ENCODE measurements at regions not wholly inside any gene's neighbourhood (a gene's known extent, or its start where the extent isn't known, plus 50 kb on each side); places are given as distances from the start of the nearest gene placed in this dataset.

DNA sequence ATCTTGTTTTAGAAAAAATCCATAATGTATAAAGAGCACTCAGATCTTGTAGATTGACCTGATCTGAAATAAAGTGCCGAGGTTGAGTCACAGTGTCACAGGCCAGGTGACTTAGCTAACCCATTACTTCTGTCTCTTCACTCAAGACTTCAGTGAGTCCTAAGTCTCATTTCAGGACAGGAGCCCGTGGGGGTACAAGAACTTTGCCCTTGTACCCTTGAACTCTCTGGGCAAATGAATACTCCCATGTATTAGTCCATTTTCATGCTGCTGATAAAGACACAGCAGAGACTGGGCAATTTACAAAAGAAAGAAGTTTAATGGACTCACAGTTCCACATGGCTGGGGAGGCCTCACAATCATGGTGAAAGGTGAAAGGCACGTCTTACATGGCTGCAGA is 160.2 kb downstream of the ZPLD1 start:
- TF ChIP-seq, protein P1, sequence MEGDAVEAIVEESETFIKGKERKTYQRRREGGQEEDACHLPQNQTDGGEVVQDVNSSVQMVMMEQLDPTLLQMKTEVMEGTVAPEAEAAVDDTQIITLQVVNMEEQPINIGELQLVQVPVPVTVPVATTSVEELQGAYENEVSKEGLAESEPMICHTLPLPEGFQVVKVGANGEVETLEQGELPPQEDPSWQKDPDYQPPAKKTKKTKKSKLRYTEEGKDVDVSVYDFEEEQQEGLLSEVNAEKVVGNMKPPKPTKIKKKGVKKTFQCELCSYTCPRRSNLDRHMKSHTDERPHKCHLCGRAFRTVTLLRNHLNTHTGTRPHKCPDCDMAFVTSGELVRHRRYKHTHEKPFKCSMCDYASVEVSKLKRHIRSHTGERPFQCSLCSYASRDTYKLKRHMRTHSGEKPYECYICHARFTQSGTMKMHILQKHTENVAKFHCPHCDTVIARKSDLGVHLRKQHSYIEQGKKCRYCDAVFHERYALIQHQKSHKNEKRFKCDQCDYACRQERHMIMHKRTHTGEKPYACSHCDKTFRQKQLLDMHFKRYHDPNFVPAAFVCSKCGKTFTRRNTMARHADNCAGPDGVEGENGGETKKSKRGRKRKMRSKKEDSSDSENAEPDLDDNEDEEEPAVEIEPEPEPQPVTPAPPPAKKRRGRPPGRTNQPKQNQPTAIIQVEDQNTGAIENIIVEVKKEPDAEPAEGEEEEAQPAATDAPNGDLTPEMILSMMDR (IDR thresholded peaks at IDR 0.05) = no peak
- H3K27ac Mint-ChIP-seq = no peak overlapping the region
- ChIA-PET POLR2A (no interaction called here), CTCF (no interaction called here)
- DNase-seq (no peak), ATAC-seq (ENCODE audit: low read depth) (no peak)
- no peaks in the 10 kb centered on the region for H3K27me3 Mint-ChIP-seq
- peaks cover 5% of the 10 kb centered on the region for H3K9me3 Mint-ChIP-seq
- H3K4me3 Mint-ChIP-seq = no peak overlapping the region
- no peaks in the 10 kb centered on the region for H3K36me3 Mint-ChIP-seq (ENCODE audit: low read depth)
- intact Hi-C loops (cut with micrococcal nuclease) = no loop called here
- no peaks in the 10 kb centered on the region for H3K4me1 Mint-ChIP-seq

DNA sequence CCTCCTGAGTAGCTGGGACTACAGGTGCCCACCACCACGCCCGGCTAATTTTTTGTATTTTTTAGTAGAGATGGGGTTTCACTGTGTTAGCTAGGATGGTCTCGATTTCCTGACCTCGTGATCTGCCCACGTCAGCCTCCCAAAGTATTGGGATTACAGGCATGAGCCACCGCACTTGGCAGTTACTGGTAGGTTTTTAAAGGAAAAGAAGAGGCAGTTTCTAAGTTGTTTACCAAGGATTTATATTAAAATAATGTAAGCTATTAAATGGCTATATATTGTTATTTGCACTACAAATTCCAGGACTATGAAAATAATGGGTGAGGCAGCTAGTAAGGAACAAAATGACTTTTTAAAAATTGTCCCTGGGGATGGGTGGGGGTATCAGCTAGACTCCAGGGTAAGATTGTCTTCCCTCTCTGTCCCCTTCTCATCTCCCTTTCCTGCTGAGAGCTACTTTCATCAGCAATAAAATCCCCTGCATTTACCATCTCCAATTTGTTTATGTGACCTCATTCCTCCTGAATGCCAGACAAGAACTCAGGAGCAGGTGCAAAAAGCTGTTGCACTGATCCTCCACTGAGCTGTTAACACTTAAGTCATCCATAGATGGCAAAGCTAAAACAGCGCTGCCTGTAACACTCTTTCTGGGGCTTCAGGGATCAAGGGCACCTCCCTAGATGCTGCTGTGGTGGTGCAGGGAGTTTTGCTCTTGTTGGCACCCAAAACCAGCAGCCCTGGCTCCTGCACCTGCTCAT is 165.2 kb downstream of the ZPLD1 start:
- DNase-seq (no peak), ATAC-seq (ENCODE audit: low read depth) (no peak)
- H3K9me3 Mint-ChIP-seq = peaks cover 2% of the 10 kb centered on the region
- H3K27ac Mint-ChIP-seq = no peak overlapping the region
- no peaks in the 10 kb centered on the region for H3K4me1 Mint-ChIP-seq
- H3K27me3 Mint-ChIP-seq = peaks cover 7% of the 10 kb centered on the region
- H3K36me3 Mint-ChIP-seq (ENCODE audit: low read depth) = no peaks in the 10 kb centered on the region
- CTCF ChIA-PET = no interaction called here
- intact Hi-C loops (cut with micrococcal nuclease) = no loop called here
- POLR2A ChIA-PET = no interaction called here
- H3K4me3 Mint-ChIP-seq = no peak overlapping the region
- TF ChIP-seq, protein P1 (IDR thresholded peaks at IDR 0.05) = no peak

DNA sequence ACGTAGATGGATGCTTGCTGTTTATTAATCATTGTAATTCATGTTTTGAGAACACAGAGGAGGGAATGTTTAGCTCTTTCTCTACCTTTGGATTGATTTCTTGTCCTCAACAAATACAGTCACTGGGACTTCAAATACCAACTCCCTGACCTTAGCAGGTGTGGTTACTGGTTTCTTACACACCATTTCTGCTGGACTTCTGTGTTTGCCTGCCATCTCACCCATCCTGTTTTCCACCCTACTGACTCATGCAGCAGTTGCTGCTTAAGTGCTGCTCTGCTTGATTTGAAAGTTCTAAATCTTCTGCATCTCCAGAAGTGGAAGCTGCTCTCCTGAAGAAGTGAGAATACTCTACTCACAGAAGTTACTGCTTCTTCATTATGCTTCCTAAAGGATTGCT is 170.3 kb downstream of the ZPLD1 start:
- no peak for ATAC-seq (ENCODE audit: low read depth)
- TF ChIP-seq, protein P1 (IDR thresholded peaks at IDR 0.05) = no peak
- H3K9me3 Mint-ChIP-seq = no peaks in the 10 kb centered on the region
- intact Hi-C loops (cut with micrococcal nuclease) = no loop called here
- no peaks in the 10 kb centered on the region for H3K4me1 Mint-ChIP-seq
- H3K36me3 Mint-ChIP-seq (ENCODE audit: low read depth) = no peaks in the 10 kb centered on the region
- peaks cover 12% of the 10 kb centered on the region for H3K27me3 Mint-ChIP-seq
- H3K4me3 Mint-ChIP-seq = no peak overlapping the region
- POLR2A ChIA-PET = no interaction called here
- H3K27ac Mint-ChIP-seq = no peak overlapping the region
- CTCF ChIA-PET = no interaction called here
- no peak for DNase-seq

DNA sequence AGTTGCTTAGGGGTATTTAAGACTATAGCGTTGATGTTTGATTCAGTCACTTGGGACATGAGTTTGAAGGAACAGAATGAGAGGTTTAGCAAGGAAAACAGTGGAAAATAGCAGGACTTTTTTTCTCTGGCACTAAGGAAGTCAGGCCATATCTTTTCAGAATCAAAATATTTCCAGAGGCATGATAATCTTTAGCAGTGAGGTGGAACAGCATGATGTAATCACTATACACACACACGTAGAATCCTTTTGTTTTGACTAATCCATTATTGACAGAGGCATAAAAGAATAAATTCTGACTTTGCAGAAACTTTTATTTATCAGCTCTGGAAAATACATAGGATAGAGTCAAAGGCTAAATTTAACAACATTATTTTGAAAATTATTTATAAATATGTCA is 174.1 kb downstream of the ZPLD1 start:
- Mint-ChIP-seq H3K36me3 (ENCODE audit: low read depth) (no peaks in the 10 kb centered on the region), H3K27me3 (peaks cover 4% of the 10 kb centered on the region), H3K9me3 (peaks cover 4% of the 10 kb centered on the region), H3K4me1 (no peaks in the 10 kb centered on the region), H3K4me3 (no peak overlapping the region), H3K27ac (no peak overlapping the region)
- DNase-seq (no peak), ATAC-seq (ENCODE audit: low read depth) (no peak)
- CTCF ChIA-PET = no interaction called here
- POLR2A ChIA-PET = no interaction called here
- intact Hi-C loops (cut with micrococcal nuclease) = no loop called here
- TF ChIP-seq, protein P1 (IDR thresholded peaks at IDR 0.05) = no peak

DNA sequence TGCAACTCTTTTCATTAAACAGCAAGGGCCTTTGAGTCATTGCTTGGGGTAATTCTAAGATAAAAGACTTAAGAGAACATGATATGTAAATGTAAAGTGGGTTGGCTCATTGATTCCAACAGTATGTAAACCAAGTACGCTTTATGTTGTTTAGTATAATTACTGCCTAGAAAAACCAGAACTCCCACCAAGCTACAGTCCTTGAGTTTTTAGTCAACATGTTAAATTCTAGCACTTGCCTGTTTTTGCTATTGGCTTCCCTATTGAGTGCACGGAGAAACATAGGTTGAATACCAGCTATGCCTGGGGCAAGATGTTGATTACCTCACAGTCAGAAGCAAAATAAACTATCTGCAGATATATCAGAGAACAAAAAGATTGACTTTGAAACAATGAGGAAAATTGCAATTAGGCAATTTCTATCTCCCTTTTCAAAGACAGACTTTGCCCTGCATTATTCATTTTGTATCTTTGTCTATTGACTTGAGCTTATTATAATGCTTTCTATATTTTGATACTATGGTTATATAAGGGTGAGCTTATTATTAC is 179.3 kb downstream of the ZPLD1 start:
- POLR2A ChIA-PET = no interaction called here
- intact Hi-C loops (cut with micrococcal nuclease) = no loop called here
- H3K27ac Mint-ChIP-seq = no peak overlapping the region

More for the DNA sequence above, 179.3 kb downstream of the ZPLD1 start:
- DNase-seq (no peak), ATAC-seq (ENCODE audit: low read depth) (no peak)
- CTCF ChIA-PET = no interaction called here
- Mint-ChIP-seq H3K36me3 (ENCODE audit: low read depth) (no peaks in the 10 kb centered on the region), H3K27me3 (no peaks in the 10 kb centered on the region), H3K4me3 (no peak overlapping the region), H3K4me1 (no peaks in the 10 kb centered on the region), H3K9me3 (peaks cover 4% of the 10 kb centered on the region)
- TF ChIP-seq, protein P1 (IDR thresholded peaks at IDR 0.05) = no peak
